ENCODE measurements at regions not wholly inside any gene's neighbourhood (a gene's known extent, or its start where the extent isn't known, plus 50 kb on each side); places are given as distances from the start of the nearest gene placed in this dataset.

- no peak for DNase-seq (ENCODE audit: low read depth)
- H3K4me3 ChIP-seq (ENCODE audit: low read depth, low read length) = no peak overlapping the region
- TF ChIP-seq, protein P1, sequence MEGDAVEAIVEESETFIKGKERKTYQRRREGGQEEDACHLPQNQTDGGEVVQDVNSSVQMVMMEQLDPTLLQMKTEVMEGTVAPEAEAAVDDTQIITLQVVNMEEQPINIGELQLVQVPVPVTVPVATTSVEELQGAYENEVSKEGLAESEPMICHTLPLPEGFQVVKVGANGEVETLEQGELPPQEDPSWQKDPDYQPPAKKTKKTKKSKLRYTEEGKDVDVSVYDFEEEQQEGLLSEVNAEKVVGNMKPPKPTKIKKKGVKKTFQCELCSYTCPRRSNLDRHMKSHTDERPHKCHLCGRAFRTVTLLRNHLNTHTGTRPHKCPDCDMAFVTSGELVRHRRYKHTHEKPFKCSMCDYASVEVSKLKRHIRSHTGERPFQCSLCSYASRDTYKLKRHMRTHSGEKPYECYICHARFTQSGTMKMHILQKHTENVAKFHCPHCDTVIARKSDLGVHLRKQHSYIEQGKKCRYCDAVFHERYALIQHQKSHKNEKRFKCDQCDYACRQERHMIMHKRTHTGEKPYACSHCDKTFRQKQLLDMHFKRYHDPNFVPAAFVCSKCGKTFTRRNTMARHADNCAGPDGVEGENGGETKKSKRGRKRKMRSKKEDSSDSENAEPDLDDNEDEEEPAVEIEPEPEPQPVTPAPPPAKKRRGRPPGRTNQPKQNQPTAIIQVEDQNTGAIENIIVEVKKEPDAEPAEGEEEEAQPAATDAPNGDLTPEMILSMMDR (conservative IDR thresholded peaks at IDR 0.05; ENCODE audit: low read depth, low read length) = no peak
These were observed 51.7 kb upstream of the PALMD start for GRCh38 chr1:99594205-99594604.

- TF ChIP-seq, protein P1 (conservative IDR thresholded peaks at IDR 0.05; ENCODE audit: low read depth, low read length) = no peak
- DNase-seq (ENCODE audit: low read depth) = no peak
- H3K4me3 ChIP-seq (ENCODE audit: low read depth, low read length) = no peak overlapping the region
These were observed 50.9 kb upstream of the PALMD start for GRCh38 chr1:99595041-99595440.

DNA sequence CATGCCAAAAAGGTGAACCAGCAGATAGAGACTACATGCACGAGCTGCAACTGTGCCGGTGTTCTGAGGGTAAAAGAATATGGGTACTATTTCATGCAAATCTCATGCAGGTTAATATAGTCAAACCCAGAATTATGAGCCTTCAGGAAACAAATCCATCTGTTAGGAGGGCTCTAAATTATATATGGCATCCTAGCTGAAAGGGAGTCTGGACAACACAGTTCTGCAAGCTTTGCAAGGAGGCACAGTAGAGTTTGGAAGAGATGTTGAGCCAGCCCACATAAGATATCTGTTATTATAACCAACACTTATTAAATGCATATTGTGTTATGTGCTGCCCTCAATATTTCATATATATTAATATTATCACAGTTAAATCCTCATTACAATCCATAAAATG lies 50.5 kb upstream of the PALMD start:
- no peak overlapping the region for H3K4me3 ChIP-seq (ENCODE audit: low read depth, low read length)
- no peak for DNase-seq (ENCODE audit: low read depth)
- TF ChIP-seq, protein P1 (conservative IDR thresholded peaks at IDR 0.05; ENCODE audit: low read depth, low read length) = no peak

All from choroid plexus epithelial cell (primary cell).